Stimulated activated CD4-positive, alpha-beta T cell treated with anti-CD3 and anti-CD28 coated beads, TNF-alpha, amount 100 ng/mL, for 24 hours (primary cell): ENCODE measurements at regions not wholly inside any gene's neighbourhood (a gene's known extent, or its start where the extent isn't known, plus 50 kb on each side); places are given as distances from the start of the nearest gene placed in this dataset.

Experiments used
- DNase-seq, 3 experiments: peaks; one replicate each; pipeline ENCODE4 v3.0.0-alpha.2; 2020; ENCODE audit warnings: low read depth in 3 of 3

DNA sequence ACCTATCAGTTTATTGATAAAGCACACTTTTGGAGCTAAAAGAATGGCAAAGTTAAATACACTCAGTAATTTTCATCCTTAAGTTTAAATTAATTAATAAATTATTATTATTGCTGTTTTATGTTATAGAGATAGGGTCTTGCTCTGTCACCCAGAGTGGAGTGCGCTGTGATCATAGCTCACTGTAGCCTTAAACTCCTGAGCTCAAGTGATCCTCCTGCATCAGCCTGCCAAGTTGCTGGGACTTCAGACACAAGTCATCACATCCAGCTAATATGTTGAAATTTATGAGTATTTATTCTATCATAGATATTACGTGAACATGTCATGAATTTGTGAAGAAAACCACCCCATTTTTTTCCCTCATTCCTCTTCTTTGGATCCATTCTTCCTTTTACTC lies 64.2 kb downstream of the GJA1 start:
- no peak for DNase-seq

GRCh38 chr6:121503589-121503991 lies 68.1 kb downstream of the GJA1 start:
- no peak for DNase-seq

- DNase-seq: no peak
Measured at GRCh38 chr6:121504227-121504626, 68.8 kb downstream of the GJA1 start.

DNA sequence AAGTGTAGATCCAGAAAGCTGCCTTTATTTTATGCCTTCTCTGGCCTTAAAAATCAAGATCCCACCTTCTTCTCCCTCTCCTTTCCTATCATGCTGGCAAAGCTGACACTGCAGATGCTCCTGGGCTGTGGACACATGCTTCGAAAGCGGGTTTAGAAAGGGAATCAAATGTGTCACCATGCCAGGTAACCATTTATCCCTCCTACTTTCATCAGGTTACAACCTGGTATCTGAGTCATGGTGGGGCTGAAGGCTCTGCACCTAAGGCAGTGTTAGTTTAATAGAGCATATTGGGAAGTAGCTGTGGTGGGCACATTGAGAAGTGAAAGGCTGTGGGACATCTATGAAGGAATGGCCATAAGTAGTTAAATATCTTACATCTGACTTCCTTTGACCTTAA lies 69.8 kb downstream of the GJA1 start:
- DNase-seq: no peak

GRCh38 chr6:121506761-121507754 lies 71.6 kb downstream of the GJA1 start:
- no peak for DNase-seq

- no peak for DNase-seq
Measured at GRCh38 chr6:121510568-121511177, 75.2 kb downstream of the GJA1 start.

- no peak for DNase-seq
Measured at GRCh38 chr6:121515630-121516265, 80.3 kb downstream of the GJA1 start.

GRCh38 chr6:121516331-121516730 lies 80.9 kb downstream of the GJA1 start:
- DNase-seq: no peak

DNA sequence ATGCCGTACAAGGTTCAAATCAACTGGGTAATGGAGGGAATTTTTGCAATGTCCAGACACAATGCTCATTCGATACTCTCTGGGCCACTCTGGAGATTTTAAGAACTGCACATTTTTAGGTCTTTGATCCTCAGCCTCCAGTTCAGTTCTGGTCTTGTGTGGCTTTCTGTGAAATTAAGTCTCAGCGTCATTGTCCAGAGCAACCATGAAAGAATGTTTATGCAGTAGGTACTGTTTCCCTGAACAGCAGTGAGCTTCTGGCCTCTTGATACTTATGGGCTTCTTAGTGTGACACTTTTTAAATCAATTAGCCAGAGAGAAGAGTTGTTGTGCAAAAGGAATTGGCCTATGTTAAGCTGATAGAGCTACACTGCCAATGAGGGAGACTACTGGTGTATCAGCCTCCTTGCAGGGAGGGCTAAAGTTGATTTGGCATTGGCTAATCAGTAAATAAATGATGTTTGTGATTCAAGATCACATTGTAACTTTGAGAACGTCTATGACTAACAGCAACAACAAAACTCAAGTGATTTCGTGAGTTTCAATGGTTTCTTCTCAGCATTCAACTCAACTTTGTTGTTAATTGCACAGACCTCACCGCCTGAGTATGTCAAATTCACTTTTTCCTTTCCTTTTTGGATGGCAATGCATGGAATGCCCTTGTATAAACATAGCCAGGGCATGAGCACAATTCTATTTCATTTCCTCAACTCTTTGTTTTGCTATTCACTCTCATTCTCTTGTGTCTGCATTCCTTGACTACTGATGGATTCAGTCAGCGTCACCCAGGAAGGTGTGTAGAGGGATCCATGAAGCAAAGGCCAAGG lies 85.1 kb downstream of the GJA1 start:
- no peak for DNase-seq

- DNase-seq: no peak
Measured at GRCh38 chr6:121521164-121521555, 85.7 kb downstream of the GJA1 start.

GRCh38 chr6:121522265-121522664 lies 86.8 kb downstream of the GJA1 start:
- DNase-seq: no peak

- no peak for DNase-seq
Measured at GRCh38 chr6:121522771-121523386, 87.4 kb downstream of the GJA1 start.

DNA sequence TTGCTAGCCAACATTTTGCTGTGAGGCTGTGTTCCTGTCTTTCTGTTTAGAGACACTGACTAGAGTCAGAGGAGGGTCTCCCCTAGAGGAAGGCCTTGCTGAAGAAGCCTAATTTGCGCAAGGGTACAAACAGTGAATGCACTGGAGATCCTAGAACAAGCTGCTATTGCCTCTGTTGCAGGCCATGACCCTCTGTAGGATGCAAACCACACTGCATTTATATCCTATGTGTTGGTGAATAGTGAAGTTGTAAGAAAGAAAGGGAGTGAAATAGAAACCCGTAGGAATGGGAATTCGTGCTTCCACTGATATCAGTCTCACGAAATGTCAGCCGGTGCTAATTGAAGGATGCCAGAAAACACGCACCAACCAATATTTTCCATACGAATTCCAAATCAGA lies 88.2 kb downstream of the GJA1 start:
- DNase-seq: no peak

DNA sequence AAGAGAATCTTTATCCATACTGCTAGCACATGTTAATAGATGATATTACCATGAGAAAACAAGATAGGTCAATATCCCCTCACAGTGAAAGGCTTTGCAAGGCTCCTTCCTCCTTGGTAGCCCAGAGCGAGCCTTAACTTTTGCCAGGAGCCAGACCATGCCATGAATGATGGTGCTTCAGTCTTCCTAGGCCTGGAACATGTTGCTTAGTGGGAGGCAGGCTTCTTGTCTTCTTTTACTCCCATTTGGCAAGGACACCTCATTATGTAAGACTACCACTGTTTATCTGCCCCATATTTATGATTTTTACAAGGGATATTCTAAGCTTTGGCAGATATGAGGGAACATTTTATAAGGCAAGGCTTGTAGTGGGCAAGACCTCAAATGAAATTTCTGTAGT lies 90.8 kb downstream of the GJA1 start:
- DNase-seq: no peak

GRCh38 chr6:121531658-121532169 lies 96.3 kb downstream of the GJA1 start:
- DNase-seq: no peak

DNA sequence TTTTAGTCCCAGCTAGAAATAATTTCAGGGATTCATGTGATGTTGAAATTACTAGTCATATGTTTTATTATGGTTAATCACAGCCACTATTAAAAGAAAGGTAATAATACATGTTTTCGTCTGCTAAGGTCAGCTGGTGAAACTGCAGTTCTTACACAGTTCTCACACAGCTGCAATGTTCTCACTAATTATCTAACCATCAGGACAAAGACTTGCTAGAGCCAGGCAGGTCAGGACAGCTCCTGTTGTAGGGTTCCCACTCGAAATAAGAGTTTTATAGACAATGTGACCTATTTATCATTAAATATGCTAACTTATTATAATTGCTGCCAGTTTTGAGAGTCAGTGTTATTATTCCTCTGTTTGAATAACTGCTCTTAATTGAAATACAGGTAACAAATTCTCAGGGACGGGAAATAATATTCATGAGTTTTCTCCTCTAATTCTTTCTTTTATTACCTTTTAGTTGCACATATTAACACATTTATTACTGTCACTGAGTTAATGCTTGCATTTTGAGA lies 97.9 kb downstream of the GJA1 start:
- DNase-seq: no peak

DNA sequence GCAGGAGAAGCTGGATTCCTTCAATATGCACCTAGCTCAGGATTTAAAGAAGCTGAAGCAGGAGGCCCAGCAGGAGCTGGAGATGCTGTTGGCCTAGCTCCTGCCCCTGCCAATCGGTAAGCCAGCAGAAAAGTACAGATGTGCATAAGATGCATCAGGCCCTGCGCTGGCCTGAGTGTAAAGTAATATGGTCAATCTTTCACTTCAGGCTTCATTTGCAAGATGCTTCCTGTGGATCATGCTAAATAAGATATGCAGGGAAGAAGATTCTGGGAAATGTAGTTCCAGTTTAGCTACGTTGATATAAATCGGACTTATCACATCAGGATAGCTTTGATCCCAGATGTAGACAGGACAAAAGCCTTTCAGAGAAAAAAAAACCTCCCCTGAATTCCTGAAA lies 100.3 kb downstream of the GJA1 start:
- DNase-seq: no peak

GRCh38 chr6:121536345-121536744 lies 100.9 kb downstream of the GJA1 start:
- no peak for DNase-seq

GRCh38 chr6:121539439-121539838 lies 104.0 kb downstream of the GJA1 start:
- DNase-seq: no peak

GRCh38 chr6:121540210-121540609 lies 104.8 kb downstream of the GJA1 start:
- DNase-seq: no peak

DNA sequence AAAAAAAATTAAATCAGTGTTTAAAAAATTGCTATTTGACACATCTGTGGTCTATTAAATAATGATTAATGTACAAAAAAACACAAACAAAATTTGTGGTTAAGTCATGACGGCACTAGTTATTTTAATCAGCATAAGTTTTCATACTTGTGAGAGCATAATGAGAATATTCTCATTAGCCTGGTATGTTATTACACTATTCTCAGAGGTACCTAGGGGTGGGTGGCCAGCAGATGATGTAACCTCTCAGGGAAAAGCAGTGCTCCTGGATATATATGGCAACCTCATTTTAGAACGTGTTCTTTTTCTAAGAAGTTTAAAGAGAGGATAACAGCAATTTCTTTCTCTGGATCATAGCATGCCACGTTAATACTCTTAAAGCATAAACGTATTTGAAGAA lies 109.2 kb downstream of the GJA1 start:
- DNase-seq: no peak
